Transverse colon (tissue), 3 donors: ENCODE measurements at regions not wholly inside any gene's neighbourhood (a gene's known extent, or its start where the extent isn't known, plus 50 kb on each side); places are given as distances from the start of the nearest gene placed in this dataset.

Source experiments
- CTCF ChIP-seq, 5 experiments: fragments of 200-600 bp in 3 of 5; fragments of 450-650 bp in 2 of 5; sonication (generic) in 3 of 5; IDR thresholded peaks; 1 replicate in 2 of 5; 2 replicates in 3 of 5; pipeline ENCODE4 v1.5.1; 2016 to 2017; ENCODE audit warnings: antibody characterized with exemption in 5 of 5, inconsistent platforms in 3 of 5, mild to moderate bottlenecking in 2 of 5, moderate library complexity in 1 of 5
- POLR2A ChIP-seq: fragments of 450-650 bp; IDR thresholded peaks from one replicate; pipeline ENCODE4 v1.6.1; 2016; ENCODE audit warnings: antibody characterized with exemption, mild to moderate bottlenecking, moderate library complexity

- TF ChIP-seq CTCF (IDR thresholded peaks at IDR 0.05) (no peak), POLR2A (no peak)
These were observed 210.6 kb upstream of the DKK2 start for GRCh38 chr4:107246761-107247160.
